ENCODE measurements at regions not wholly inside any gene's neighbourhood (a gene's known extent, or its start where the extent isn't known, plus 50 kb on each side); places are given as distances from the start of the nearest gene placed in this dataset.

DNA sequence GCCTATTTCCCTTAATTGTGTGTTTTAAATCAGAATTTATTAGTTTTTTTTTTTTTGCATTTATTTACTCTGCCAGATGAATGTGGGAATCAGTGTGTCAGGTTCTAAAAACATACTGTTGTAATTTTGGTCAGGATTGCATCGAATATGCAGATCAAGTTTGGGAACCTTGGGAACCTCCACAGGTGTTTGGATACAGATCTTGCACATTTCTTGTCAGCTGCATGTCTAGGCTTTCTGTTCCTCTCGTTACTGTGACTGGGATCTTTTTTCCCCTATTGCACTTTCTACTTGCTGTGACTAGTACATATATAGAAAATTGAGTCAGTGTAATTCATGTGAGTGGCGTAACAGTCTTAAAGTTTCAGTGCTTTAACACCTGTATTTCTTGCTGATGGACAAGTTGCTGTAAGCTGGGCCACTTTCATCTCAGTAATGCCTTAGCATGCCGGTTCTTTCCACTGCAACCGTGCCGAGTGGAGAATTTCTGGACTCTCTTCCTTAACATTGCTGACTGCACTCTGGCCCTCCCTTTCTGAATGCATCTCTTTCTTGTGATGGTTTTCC lies 112.5 kb downstream of the TENT4A start:
- POLR2A ChIA-PET, result no interaction called here
- Mint-ChIP-seq H3K4me1 (peaks cover 10% of the 10 kb centered on the region), H3K36me3 (no peaks in the 10 kb centered on the region; the same call in 1 of the 2 replicates), H3K4me3 (no peak overlapping the region), H3K27ac (no peak overlapping the region), H3K27me3 (ENCODE audit: low read depth) (peaks cover 2% of the 10 kb centered on the region; the same call in 1 of the 2 replicates), H3K9me3 (peaks cover 6% of the 10 kb centered on the region)
- no peak for DNase-seq (ENCODE audit: low spot score)
- no peak for ATAC-seq
- CTCF ChIA-PET, result interaction anchor here (1.1 kb wide), 1 partner anchor 57 kb away, joined by 3 read pairs; no protein-coding TSS in a partner anchor
- TF ChIP-seq, protein P1, sequence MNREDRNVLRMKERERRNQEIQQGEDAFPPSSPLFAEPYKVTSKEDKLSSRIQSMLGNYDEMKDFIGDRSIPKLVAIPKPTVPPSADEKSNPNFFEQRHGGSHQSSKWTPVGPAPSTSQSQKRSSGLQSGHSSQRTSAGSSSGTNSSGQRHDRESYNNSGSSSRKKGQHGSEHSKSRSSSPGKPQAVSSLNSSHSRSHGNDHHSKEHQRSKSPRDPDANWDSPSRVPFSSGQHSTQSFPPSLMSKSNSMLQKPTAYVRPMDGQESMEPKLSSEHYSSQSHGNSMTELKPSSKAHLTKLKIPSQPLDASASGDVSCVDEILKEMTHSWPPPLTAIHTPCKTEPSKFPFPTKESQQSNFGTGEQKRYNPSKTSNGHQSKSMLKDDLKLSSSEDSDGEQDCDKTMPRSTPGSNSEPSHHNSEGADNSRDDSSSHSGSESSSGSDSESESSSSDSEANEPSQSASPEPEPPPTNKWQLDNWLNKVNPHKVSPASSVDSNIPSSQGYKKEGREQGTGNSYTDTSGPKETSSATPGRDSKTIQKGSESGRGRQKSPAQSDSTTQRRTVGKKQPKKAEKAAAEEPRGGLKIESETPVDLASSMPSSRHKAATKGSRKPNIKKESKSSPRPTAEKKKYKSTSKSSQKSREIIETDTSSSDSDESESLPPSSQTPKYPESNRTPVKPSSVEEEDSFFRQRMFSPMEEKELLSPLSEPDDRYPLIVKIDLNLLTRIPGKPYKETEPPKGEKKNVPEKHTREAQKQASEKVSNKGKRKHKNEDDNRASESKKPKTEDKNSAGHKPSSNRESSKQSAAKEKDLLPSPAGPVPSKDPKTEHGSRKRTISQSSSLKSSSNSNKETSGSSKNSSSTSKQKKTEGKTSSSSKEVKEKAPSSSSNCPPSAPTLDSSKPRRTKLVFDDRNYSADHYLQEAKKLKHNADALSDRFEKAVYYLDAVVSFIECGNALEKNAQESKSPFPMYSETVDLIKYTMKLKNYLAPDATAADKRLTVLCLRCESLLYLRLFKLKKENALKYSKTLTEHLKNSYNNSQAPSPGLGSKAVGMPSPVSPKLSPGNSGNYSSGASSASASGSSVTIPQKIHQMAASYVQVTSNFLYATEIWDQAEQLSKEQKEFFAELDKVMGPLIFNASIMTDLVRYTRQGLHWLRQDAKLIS (CRISPR knock-in tag; IDR thresholded peaks at IDR 0.05; ENCODE audit: borderline replicate concordance), result no peak
- TF ChIP-seq ZNF396 (CRISPR knock-in tag; IDR thresholded peaks at IDR 0.05; ENCODE audit: borderline replicate concordance), result no peak
- no peak for TF ChIP-seq TEAD1 (CRISPR knock-in tag; IDR thresholded peaks at IDR 0.05)
- TF ChIP-seq, protein P2, sequence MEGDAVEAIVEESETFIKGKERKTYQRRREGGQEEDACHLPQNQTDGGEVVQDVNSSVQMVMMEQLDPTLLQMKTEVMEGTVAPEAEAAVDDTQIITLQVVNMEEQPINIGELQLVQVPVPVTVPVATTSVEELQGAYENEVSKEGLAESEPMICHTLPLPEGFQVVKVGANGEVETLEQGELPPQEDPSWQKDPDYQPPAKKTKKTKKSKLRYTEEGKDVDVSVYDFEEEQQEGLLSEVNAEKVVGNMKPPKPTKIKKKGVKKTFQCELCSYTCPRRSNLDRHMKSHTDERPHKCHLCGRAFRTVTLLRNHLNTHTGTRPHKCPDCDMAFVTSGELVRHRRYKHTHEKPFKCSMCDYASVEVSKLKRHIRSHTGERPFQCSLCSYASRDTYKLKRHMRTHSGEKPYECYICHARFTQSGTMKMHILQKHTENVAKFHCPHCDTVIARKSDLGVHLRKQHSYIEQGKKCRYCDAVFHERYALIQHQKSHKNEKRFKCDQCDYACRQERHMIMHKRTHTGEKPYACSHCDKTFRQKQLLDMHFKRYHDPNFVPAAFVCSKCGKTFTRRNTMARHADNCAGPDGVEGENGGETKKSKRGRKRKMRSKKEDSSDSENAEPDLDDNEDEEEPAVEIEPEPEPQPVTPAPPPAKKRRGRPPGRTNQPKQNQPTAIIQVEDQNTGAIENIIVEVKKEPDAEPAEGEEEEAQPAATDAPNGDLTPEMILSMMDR (IDR thresholded peaks at IDR 0.05), result no peak
- no peak for TF ChIP-seq CREM (CRISPR knock-in tag; IDR thresholded peaks at IDR 0.05)
- TF ChIP-seq ZNF138 (CRISPR knock-in tag; conservative IDR thresholded peaks at IDR 0.05), result no peak
- no peak for TF ChIP-seq FOXJ3 (CRISPR knock-in tag; IDR thresholded peaks at IDR 0.05; ENCODE audit: borderline replicate concordance)
- TF ChIP-seq GRHL2 (CRISPR knock-in tag; IDR thresholded peaks at IDR 0.05; ENCODE audit: insufficient replicate concordance, severe bottlenecking), result no peak
- no peak for TF ChIP-seq NFE2L1 (CRISPR knock-in tag; IDR thresholded peaks at IDR 0.05)
- no peak for TF ChIP-seq ATF1 (CRISPR knock-in tag; IDR thresholded peaks at IDR 0.05)
- TF ChIP-seq TP53 (CRISPR knock-in tag; IDR thresholded peaks at IDR 0.05), result no peak
- no peak for TF ChIP-seq SOX15 (CRISPR knock-in tag; IDR thresholded peaks at IDR 0.05)
- TF ChIP-seq ZNF121 (CRISPR knock-in tag; IDR thresholded peaks at IDR 0.05), result no peak
- TF ChIP-seq, protein P3, sequence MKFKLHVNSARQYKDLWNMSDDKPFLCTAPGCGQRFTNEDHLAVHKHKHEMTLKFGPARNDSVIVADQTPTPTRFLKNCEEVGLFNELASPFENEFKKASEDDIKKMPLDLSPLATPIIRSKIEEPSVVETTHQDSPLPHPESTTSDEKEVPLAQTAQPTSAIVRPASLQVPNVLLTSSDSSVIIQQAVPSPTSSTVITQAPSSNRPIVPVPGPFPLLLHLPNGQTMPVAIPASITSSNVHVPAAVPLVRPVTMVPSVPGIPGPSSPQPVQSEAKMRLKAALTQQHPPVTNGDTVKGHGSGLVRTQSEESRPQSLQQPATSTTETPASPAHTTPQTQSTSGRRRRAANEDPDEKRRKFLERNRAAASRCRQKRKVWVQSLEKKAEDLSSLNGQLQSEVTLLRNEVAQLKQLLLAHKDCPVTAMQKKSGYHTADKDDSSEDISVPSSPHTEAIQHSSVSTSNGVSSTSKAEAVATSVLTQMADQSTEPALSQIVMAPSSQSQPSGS (CRISPR knock-in tag; IDR thresholded peaks at IDR 0.05; ENCODE audit: borderline replicate concordance, low read depth), result no peak
- TF ChIP-seq SMAD4 (CRISPR knock-in tag; IDR thresholded peaks at IDR 0.05), result no peak
- no peak for TF ChIP-seq CREB1 (CRISPR knock-in tag; IDR thresholded peaks at IDR 0.05)
- TF ChIP-seq SMAD3 (CRISPR knock-in tag; IDR thresholded peaks at IDR 0.05; ENCODE audit: borderline replicate concordance), result no peak
- no peak for TF ChIP-seq NR2C2 (CRISPR knock-in tag; IDR thresholded peaks at IDR 0.05)
- TF ChIP-seq ZNF423 (CRISPR knock-in tag; IDR thresholded peaks at IDR 0.05), result no peak

DNA sequence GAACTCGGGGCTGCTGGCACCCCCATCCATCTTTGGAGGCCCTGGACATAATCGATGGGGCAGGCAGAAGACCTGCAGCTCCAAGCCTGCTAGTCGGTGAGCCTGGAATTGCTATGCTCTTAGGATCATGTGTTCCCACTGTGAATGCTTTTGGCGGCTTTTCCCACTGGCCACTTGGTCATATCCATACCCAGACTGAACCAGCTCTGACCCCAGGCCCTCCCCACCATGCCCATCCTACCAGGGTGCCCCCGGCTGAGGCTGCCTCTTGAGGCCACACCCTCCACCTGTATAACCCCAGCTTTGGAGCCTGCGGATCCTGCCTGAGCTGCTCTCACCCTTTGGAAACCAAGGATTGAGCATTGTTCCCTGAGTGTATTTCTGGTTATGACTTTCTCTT lies 113.5 kb downstream of the TENT4A start:
- Mint-ChIP-seq H3K27me3 (ENCODE audit: low read depth) (peaks cover 4% of the 10 kb centered on the region; the same call in 1 of the 2 replicates), H3K27ac (no peak overlapping the region), H3K36me3 (no peaks in the 10 kb centered on the region; the same call in 1 of the 2 replicates), H3K4me1 (peaks cover 10% of the 10 kb centered on the region), H3K9me3 (peaks cover 13% of the 10 kb centered on the region), H3K4me3 (no peak overlapping the region)
- POLR2A ChIA-PET, result no interaction called here
- ATAC-seq (no peak), DNase-seq (ENCODE audit: low spot score) (no peak)
- TF ChIP-seq ZNF232 (CRISPR knock-in tag; IDR thresholded peaks at IDR 0.05) (no peak), EMX1 (CRISPR knock-in tag; IDR thresholded peaks at IDR 0.05) (no peak), ZNF263 (CRISPR knock-in tag; IDR thresholded peaks at IDR 0.05; ENCODE audit: low read depth) (no peak), NR2C2 (CRISPR knock-in tag; IDR thresholded peaks at IDR 0.05) (no peak), TEAD1 (CRISPR knock-in tag; IDR thresholded peaks at IDR 0.05) (no peak), PRRX2 (CRISPR knock-in tag; IDR thresholded peaks at IDR 0.05) (no peak), ZNF396 (CRISPR knock-in tag; IDR thresholded peaks at IDR 0.05; ENCODE audit: borderline replicate concordance) (no peak), SMAD3 (CRISPR knock-in tag; IDR thresholded peaks at IDR 0.05; ENCODE audit: borderline replicate concordance) (no peak), ELF4 (CRISPR knock-in tag; IDR thresholded peaks at IDR 0.05; ENCODE audit: low read depth) (no peak), MYBL2 (CRISPR knock-in tag; IDR thresholded peaks at IDR 0.05) (no peak), IRF2 (CRISPR knock-in tag; IDR thresholded peaks at IDR 0.05; ENCODE audit: borderline replicate concordance, low read depth) (no peak), ATF1 (CRISPR knock-in tag; IDR thresholded peaks at IDR 0.05) (no peak), ZNF121 (CRISPR knock-in tag; IDR thresholded peaks at IDR 0.05) (no peak), ESRRA (CRISPR knock-in tag; IDR thresholded peaks at IDR 0.05; ENCODE audit: borderline replicate concordance) (no peak), TEAD4 (CRISPR knock-in tag; IDR thresholded peaks at IDR 0.05) (no peak)
- TF ChIP-seq, protein P4, sequence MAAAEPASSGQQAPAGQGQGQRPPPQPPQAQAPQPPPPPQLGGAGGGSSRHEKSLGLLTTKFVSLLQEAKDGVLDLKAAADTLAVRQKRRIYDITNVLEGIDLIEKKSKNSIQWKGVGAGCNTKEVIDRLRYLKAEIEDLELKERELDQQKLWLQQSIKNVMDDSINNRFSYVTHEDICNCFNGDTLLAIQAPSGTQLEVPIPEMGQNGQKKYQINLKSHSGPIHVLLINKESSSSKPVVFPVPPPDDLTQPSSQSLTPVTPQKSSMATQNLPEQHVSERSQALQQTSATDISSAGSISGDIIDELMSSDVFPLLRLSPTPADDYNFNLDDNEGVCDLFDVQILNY (CRISPR knock-in tag; IDR thresholded peaks at IDR 0.05), result no peak
- CTCF ChIA-PET, result interaction anchor here (0.8 to 1.1 kb wide), 2 partner anchors 58 to 570 kb away, joined by 3 read pairs; no protein-coding TSS in a partner anchor
